GM10266 (cell line): ENCODE measurements at regions not wholly inside any gene's neighbourhood (a gene's known extent, or its start where the extent isn't known, plus 50 kb on each side); places are given as distances from the start of the nearest gene placed in this dataset.

Source experiments
- DNase-seq: peaks from one replicate; pipeline ENCODE4 v3.0.0; 2012; ENCODE audit errors: extremely low spot score
- TF ChIP-seq, protein P1 (sequence below): IDR thresholded peaks from 2 replicates; pipeline ENCODE4 v1.5.1; 2012; ENCODE audit warnings: mild to moderate bottlenecking, low read depth; ENCODE audit not compliant: control insufficient read depth, insufficient read depth; ENCODE audit errors: missing control alignments

DNA sequence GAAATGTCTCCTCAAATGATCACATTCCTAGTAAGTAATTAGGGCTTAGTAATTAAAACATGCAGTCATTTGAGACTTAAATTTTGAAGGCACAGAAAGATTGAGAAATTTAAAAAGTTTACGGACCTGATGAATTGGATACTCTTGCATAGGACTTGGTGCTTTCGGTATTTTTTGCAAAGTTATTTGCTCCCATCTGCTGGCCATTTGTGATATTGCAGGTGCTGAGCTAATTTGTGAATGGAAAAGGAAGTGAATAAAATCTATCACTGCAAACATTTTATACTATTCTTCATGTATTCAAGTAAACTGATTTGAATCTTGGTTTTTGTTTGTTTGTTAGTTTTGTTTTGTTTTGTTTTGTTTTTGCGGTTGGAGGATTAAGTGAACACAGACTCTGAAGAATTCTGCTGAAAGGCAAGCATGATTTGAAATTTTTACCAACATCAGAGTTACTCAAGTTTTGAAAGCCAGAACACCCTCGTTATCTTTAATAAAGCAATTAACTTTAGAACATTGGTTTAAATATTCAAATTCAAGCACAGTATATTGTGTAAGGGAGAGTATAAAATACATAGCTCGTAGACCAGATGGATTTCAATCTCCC, 689.5 kb upstream of the RBFOX1 start:
- DNase-seq, result peak; percentile 18
- TF ChIP-seq, protein P1, sequence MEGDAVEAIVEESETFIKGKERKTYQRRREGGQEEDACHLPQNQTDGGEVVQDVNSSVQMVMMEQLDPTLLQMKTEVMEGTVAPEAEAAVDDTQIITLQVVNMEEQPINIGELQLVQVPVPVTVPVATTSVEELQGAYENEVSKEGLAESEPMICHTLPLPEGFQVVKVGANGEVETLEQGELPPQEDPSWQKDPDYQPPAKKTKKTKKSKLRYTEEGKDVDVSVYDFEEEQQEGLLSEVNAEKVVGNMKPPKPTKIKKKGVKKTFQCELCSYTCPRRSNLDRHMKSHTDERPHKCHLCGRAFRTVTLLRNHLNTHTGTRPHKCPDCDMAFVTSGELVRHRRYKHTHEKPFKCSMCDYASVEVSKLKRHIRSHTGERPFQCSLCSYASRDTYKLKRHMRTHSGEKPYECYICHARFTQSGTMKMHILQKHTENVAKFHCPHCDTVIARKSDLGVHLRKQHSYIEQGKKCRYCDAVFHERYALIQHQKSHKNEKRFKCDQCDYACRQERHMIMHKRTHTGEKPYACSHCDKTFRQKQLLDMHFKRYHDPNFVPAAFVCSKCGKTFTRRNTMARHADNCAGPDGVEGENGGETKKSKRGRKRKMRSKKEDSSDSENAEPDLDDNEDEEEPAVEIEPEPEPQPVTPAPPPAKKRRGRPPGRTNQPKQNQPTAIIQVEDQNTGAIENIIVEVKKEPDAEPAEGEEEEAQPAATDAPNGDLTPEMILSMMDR, result peak; percentile 76

DNA sequence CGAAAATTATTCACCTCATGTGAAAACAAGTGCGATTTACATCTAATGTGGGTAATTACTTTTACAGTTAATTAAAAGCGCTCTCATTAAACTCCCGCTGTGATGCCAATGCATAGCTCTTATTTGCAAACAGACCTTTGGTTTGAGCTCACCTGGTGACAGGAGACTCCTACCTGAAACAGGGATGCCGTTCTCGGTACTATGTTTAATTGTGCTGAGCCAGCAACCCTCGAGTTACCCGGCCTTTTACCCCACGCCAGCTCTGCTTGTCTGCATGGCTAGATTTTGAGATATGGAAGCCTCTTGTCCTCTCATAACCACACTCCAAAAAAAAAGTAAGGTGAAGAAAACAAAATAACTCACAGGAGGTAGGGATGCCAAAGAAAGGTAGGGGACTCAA, 690.4 kb upstream of the RBFOX1 start:
- TF ChIP-seq, protein P1, result no peak
- no peak for DNase-seq

DNA sequence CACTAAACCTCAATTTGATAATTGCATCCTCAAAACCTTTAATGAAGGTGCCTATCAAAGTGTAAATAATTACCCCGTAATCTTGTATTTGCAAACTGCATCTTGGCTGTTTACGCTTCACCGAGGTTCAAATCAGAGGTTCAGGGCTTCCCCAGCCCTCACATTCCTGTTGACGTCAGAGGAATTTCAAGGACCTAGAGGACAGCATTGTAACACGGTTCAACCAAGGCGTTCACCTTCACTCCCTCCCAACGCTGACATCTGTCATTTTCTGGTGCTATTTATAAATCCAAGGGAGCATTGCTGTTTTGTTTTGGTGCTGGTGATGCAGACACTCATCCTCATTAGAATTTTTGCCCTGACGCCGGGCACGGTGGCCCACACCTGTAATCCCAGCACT, 691.6 kb upstream of the RBFOX1 start:
- DNase-seq, result no peak
- TF ChIP-seq, protein P1, result no peak

DNA sequence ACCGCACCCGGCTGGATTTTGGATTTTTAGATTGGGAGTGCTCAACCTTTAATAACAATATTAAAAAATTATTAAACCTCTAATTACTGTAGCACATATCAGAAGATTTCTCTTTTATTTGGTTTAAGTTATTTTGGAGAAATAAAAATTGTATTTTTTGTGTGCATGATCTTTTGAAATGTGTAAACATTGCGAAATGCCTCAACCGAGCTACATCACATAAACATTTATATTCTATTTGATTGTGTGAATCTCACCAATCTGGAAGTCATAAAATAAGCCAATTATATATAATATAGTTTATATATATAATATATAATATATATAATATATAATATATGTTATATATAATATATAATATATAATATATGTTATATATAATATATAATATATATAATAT, 696.2 kb upstream of the RBFOX1 start:
- no peak for DNase-seq
- TF ChIP-seq, protein P1, result no peak

DNA sequence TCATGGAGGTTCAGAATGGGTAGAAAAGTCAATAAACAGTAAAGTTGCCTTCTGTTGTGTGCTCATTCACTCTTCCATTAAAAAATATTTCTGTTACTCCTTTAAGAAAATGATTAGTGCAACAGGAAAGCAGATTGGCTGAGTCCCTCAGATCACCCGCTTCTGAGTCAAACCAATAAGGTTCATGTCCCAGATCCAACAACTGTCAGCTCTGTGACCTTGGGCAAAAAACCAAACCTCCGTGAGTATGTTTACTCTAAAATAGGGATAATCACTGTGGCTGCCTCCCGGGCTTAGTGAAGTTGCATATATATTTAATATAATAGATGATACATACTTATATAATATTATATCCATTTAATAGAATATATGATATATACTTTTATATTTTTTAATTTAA, 698.5 kb upstream of the RBFOX1 start:
- no peak for DNase-seq
- TF ChIP-seq, protein P1, result no peak

DNA sequence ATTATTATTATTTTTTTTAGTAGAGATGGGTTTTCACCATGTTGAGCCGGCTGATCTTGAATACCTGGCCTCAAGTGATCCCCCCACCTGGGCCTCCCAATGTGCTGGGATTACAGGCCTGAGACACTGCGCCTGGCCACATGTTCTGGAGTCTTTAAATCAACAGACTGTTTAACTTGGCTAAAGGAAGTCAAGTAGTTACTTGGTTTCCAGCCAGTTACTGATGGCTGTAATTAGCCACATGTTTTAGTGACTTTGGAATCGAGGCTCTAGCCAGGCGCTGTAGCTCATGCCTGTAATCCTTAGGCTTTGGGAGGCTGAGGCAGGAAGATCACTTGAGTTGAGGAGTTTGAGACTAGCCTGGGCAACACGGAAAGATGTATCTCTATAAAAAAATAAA, 699.2 kb upstream of the RBFOX1 start:
- no peak for DNase-seq
- TF ChIP-seq, protein P1, result no peak

DNA sequence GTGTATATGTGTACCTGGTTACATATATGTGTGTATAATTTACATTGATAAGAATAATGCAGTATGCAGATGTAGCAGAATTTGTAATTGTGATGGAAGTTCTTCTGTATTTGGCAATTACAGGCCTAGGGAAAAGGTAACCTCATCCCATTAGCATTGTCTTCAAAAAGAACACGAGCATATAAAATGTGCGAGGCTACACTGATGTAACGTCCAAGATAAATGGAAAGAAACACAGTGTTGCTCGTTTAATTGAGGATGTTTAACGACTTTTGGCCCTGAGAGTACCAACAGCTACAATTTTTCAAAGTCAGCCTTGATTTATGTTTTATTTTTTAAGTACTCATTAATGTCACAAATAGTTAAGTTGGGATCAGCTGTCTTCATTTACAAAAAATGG, 703.5 kb upstream of the RBFOX1 start:
- TF ChIP-seq, protein P1, result no peak
- no peak for DNase-seq
